Lower leg skin (tissue), 4 donors: ENCODE measurements at regions not wholly inside any gene's neighbourhood (a gene's known extent, or its start where the extent isn't known, plus 50 kb on each side); places are given as distances from the start of the nearest gene placed in this dataset.

Experiments used
- DNase-seq, 2 donors: peaks; one replicate each; pipeline ENCODE4 v3.0.0-alpha.2; 2019; ENCODE audit warnings: low spot score in 2 of 2
- H3K4me3 ChIP-seq: fragments of 200-600 bp; sonication (generic); 2 replicates; pipeline ENCODE4 v1.5.1; 2017; ENCODE audit warnings: mild to moderate bottlenecking, low read depth; ENCODE audit not compliant: poor library complexity, severe bottlenecking
- POLR2A ChIP-seq, 2 donors: fragments of 450-650 bp; IDR thresholded peaks; one replicate each; pipeline ENCODE4 v1.6.1; 2016 to 2017; ENCODE audit warnings: antibody characterized with exemption in 2 of 2, mild to moderate bottlenecking in 1 of 2, moderate library complexity in 1 of 2
- WGBS, 2 donors: methylation state at CpG; one replicate each; pipeline ENCODE4 v1.1.5; 2018; 5-methylcytosine and 5-hydroxymethylcytosine counted together
- intact Hi-C: fragments of 100-400 bp; cut with DNase I; formaldehyde crosslinking; loops from one replicate; pipeline ENCODE4 v1.15.0; 2023; ENCODE audit warnings: low total_unique reads
- TF ChIP-seq, protein P1 (sequence below), 3 donors: fragments of 450-650 bp; IDR thresholded peaks; one replicate each; pipeline ENCODE4 v1.5.1; 2016; ENCODE audit warnings: antibody characterized with exemption in 3 of 3, mild to moderate bottlenecking in 3 of 3, moderate library complexity in 2 of 3

DNA sequence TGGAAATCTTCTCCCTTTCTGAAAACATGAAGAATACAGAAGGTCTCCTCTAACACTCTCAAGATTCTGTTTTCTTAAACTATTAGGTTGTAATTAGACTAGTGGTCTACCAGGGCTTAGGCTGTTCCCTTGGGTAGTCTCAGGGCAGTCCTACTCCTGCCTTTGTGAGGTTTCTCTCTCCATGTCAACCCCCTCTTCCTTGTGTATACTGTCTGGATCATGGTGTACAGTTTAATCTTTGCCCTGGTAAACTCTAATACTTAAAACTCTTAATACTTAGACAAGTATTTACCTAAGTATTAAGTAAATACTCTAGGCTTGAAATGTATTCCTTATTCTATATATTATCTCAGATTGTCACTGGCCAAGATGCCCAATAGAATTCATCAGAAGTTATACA, 480.3 kb upstream of the TNP1 start:
- intact Hi-C loops = no loop called here
- H3K4me3 ChIP-seq = no peak overlapping the region
- no peak for DNase-seq

DNA sequence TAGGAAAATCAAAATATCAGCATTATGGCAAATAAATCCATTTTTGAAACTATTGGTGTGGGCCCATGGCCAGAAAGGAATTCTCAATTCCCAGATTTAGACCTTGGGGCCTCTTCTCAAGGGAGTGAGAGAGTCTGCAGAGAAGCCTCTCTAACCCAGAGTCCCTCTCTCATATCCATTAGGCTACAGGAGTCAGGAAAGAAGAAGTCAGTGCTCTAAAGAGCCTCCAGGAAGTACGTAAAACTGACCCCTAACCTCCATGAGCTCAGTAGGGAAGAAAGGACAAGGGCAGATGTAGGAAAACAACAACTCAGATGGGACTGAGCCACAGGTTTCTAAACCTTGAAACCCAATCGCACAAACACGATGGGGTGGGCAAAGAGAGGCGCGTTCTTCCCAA, 479.9 kb upstream of the TNP1 start:
- WGBS, 2 donors = 90 to 94% methylated on average over 5 of the region's 5 CpGs
- peak in 1 of 2 donors; percentile 56 for DNase-seq
- TF ChIP-seq, protein P1, sequence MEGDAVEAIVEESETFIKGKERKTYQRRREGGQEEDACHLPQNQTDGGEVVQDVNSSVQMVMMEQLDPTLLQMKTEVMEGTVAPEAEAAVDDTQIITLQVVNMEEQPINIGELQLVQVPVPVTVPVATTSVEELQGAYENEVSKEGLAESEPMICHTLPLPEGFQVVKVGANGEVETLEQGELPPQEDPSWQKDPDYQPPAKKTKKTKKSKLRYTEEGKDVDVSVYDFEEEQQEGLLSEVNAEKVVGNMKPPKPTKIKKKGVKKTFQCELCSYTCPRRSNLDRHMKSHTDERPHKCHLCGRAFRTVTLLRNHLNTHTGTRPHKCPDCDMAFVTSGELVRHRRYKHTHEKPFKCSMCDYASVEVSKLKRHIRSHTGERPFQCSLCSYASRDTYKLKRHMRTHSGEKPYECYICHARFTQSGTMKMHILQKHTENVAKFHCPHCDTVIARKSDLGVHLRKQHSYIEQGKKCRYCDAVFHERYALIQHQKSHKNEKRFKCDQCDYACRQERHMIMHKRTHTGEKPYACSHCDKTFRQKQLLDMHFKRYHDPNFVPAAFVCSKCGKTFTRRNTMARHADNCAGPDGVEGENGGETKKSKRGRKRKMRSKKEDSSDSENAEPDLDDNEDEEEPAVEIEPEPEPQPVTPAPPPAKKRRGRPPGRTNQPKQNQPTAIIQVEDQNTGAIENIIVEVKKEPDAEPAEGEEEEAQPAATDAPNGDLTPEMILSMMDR (IDR thresholded peaks at IDR 0.05) = no peak
- TF ChIP-seq POLR2A (IDR thresholded peaks at IDR 0.05) = no peak
- H3K4me3 ChIP-seq = no peak overlapping the region
- intact Hi-C loops = no loop called here

More for the DNA sequence above, 480.3 kb upstream of the TNP1 start:
- TF ChIP-seq POLR2A (IDR thresholded peaks at IDR 0.05) = no peak
- TF ChIP-seq, protein P1 (IDR thresholded peaks at IDR 0.05) = no peak

DNA sequence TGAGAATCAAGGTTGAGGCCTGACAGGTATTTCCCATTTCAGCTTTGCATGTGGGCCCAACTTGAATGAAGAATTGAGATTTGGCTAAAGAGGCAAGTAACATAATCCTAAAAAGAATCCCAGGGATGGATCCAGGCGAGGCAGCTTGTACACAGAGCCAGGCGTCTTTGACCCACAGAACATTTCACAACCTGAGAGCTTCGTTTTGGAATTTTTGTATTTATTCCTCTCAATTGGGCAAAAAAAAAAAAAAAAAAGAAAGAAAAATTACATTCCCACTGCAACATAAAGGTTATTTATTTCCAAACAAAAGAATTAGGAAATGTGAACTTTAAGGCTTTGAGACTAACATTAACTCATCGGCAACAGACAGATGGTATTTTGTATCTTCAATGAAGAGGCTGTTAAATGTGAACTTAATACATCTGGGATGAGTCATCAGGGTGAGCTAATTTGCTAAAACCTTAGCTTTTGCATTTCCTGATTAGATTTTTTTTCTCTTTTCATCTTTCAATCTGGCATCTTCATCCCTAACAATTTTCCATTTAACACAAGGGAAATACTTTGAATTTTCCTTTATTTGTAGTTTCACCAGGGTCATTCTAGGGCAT, 478.5 kb upstream of the TNP1 start:
- no peak overlapping the region for H3K4me3 ChIP-seq
- WGBS, 2 donors = 65 to 70% methylated on average over 4 of the region's 4 CpGs
- intact Hi-C loops = no loop called here
- TF ChIP-seq, protein P1 (IDR thresholded peaks at IDR 0.05) = no peak
- no peak for TF ChIP-seq POLR2A (IDR thresholded peaks at IDR 0.05)
- no peak for DNase-seq

DNA sequence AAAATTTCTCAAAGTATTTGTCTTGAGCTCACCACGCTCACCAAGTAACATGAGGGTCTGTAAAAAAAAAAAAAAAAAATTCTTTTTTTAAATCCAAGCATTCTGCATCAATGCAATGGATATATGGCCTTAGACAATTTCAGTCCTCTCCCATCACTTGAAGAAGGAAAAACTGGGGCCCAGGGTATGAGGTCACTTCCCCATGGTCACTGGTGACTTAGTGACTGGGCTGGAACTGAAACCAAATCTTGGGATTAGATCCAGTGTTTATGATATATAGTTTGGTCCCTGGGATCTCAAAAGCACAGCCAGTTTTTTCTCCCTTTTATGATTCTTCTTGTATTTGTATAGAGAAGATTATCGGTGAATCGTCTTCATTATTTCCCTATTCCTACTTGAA, 477.9 kb upstream of the TNP1 start:
- TF ChIP-seq, protein P1 (IDR thresholded peaks at IDR 0.05) = no peak
- TF ChIP-seq POLR2A (IDR thresholded peaks at IDR 0.05) = no peak
- no peak for DNase-seq
- no peak overlapping the region for H3K4me3 ChIP-seq
- 93 to 96% methylated on average over 3 of the region's 3 CpGs for WGBS, 2 donors
- intact Hi-C loops = no loop called here

DNA sequence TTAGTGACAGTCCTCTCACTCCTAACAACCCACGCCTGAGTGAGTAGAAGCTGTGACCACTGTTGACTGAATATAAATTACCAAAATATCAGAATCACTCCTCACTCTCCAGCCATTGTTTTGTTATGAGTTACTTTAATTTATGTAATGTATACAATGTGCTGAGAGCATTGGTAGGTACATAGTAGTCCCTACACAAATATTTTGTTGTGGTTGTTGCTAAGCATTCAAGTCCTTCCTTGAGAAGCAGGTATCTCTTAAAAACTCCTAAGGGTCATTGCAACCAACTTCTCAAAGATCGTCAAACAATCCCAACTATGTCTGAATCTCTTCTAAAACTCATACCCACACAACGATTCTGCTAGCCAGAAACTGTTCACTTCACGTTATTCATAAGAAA, 476.8 kb upstream of the TNP1 start:
- 88 to 95% methylated on average over 4 of the region's 4 CpGs for WGBS, 2 donors

More for the DNA sequence above, 476.8 kb upstream of the TNP1 start:
- no peak for TF ChIP-seq POLR2A (IDR thresholded peaks at IDR 0.05)
- TF ChIP-seq, protein P1 (IDR thresholded peaks at IDR 0.05) = no peak
- DNase-seq = no peak
- intact Hi-C loops = no loop called here
- no peak overlapping the region for H3K4me3 ChIP-seq
